Thoracic aorta (tissue), 2 donors: ENCODE measurements at regions not wholly inside any gene's neighbourhood (a gene's known extent, or its start where the extent isn't known, plus 50 kb on each side); places are given as distances from the start of the nearest gene placed in this dataset.

ENCODE experiments used
- ATAC-seq: fragments of 150-250 bp; one replicate; pipeline ENCODE4 v1.8.0; 2017; ENCODE audit warnings: low read depth; ENCODE audit not compliant: insufficient number of reproducible peaks, low FRiP score
- DNase-seq: peaks from one replicate; pipeline ENCODE4 v3.0.0-alpha.2; 2020; ENCODE audit warnings: low spot score
- H3K27ac ChIP-seq, 2 donors: fragments of 200-600 bp; sonication (generic); 1 replicate in 1 of 2; 2 replicates in 1 of 2; pipeline ENCODE4 v1.5.1; 2016; ENCODE audit warnings: mild to moderate bottlenecking in 2 of 2, moderate library complexity in 2 of 2
- H3K27me3 ChIP-seq: fragments of 200-600 bp; sonication (generic); replicated peaks from 2 replicates; pipeline ENCODE4 v1.6.0; 2016; ENCODE audit warnings: mild to moderate bottlenecking; ENCODE audit not compliant: insufficient read depth
- H3K36me3 ChIP-seq: fragments of 200-600 bp; sonication (generic); one replicate; pipeline ENCODE4 v1.5.1; 2016
- H3K4me1 ChIP-seq, 2 donors: fragments of 200-600 bp; sonication (generic); 1 replicate in 1 of 2; 2 replicates in 1 of 2; pipeline versions ENCODE4 v1.5.1 to v1.6.0; 2016; ENCODE audit warnings: low read depth in 2 of 2, mild to moderate bottlenecking in 1 of 2; ENCODE audit not compliant: control insufficient read depth in 1 of 2
- H3K4me3 ChIP-seq: fragments of 200-600 bp; sonication (generic); 2 replicates; pipeline ENCODE4 v1.5.1; 2016; ENCODE audit warnings: mild to moderate bottlenecking
- H3K9me3 ChIP-seq: fragments of 200-600 bp; sonication (generic); 2 replicates; pipeline ENCODE4 v1.5.1; 2016
- TF ChIP-seq, protein P1 (sequence below): fragments of 200-600 bp; sonication (generic); IDR thresholded peaks from one replicate; pipeline ENCODE4 v1.5.1; 2019; ENCODE audit warnings: antibody characterized with exemption

DNA sequence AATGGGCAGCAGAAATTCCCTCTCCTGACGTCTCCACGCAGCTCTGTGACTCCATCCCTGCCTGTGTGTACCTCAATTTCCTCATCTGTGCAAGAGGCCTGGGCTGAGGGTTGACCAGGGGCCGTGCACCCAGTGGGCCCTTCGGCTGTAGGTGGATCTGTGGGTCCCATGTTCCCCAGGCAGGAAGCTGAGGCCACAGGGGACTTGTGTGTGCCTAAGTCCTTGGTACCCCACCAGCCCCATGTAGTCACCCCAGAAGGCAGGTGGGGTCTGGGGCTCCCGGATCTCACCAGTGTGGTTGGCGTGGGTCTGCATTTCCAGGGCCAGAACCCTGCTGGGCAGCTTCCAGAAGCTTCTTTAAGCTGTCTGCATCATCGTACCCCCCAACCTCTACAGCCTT, 177.4 kb upstream of the GSE1 start:
- ATAC-seq: no peak
- Histone ChIP-seq H3K9me3 (no peaks in the 10 kb centered on the region), H3K36me3 (no peaks in the 10 kb centered on the region), H3K27me3 (no peaks in the 10 kb centered on the region), H3K4me1 (peaks cover 15 to 22% of the 10 kb centered on the region in 2 donors), H3K4me3 (no peak overlapping the region), H3K27ac (no peak overlapping the region)
- TF ChIP-seq, protein P1, sequence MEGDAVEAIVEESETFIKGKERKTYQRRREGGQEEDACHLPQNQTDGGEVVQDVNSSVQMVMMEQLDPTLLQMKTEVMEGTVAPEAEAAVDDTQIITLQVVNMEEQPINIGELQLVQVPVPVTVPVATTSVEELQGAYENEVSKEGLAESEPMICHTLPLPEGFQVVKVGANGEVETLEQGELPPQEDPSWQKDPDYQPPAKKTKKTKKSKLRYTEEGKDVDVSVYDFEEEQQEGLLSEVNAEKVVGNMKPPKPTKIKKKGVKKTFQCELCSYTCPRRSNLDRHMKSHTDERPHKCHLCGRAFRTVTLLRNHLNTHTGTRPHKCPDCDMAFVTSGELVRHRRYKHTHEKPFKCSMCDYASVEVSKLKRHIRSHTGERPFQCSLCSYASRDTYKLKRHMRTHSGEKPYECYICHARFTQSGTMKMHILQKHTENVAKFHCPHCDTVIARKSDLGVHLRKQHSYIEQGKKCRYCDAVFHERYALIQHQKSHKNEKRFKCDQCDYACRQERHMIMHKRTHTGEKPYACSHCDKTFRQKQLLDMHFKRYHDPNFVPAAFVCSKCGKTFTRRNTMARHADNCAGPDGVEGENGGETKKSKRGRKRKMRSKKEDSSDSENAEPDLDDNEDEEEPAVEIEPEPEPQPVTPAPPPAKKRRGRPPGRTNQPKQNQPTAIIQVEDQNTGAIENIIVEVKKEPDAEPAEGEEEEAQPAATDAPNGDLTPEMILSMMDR: no peak
- DNase-seq: no peak

DNA sequence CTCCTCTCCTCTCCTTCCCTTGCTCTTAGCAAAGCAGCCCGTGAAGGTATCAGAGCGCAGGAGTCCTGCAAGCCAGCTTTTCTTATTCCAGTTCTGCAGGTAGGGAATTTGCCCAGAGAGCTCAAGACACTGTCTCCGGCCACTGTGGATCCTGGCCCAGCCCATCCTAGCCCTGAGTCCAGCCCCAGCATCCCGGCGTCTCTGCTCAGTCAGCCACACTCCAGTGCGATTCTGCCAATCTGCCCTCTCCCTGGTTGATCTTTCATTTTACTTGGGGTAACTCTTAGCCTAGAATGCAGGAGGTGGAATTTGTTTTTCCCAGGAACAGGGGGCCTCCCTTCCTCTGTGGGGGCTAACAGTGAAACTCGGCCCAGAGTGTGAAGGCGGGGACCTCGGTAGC, 176.9 kb upstream of the GSE1 start:
- Histone ChIP-seq H3K27me3 (no peaks in the 10 kb centered on the region), H3K4me3 (peak overlapping the region; percentile 44), H3K4me1 (peaks cover 15 to 22% of the 10 kb centered on the region in 2 donors), H3K27ac (peak overlapping the region; percentile 17 to 24), H3K36me3 (no peaks in the 10 kb centered on the region), H3K9me3 (no peaks in the 10 kb centered on the region)
- DNase-seq: no peak
- ATAC-seq: no peak
- TF ChIP-seq, protein P1: no peak

DNA sequence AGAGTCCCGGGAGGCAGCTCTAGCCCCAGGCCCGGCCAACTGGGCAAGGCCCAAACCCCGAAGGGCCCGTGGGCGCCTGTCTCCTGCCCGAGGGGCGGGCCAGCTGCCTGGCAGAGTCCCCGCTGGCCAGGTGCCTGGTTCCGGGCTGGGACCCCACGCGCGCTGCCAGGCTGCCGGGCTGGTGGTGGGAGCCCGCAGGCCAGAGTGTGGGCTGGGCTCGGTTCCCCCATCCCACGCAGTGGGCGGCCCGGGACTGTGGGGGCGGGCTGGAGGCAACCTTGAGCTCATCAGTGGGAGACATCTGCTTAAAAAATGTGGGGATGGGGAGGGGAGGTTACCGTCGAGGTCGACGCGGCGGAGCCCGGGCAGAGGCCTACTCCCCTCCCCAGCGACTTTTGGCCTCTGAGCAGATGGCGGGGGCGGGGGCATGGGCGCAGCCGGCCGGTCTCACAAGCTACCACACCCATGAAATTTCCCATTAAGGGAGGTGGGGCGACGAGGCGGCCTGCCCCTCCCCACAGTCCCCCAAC, 176.4 kb upstream of the GSE1 start:
- Histone ChIP-seq H3K4me1 (peaks cover 15 to 22% of the 10 kb centered on the region in 2 donors), H3K4me3 (peak overlapping the region; percentile 44), H3K27me3 (no peaks in the 10 kb centered on the region), H3K9me3 (no peaks in the 10 kb centered on the region), H3K27ac (peak overlapping the region; percentile 25 to 50), H3K36me3 (no peaks in the 10 kb centered on the region)
- DNase-seq (no peak), ATAC-seq (no peak)
- TF ChIP-seq, protein P1: no peak

DNA sequence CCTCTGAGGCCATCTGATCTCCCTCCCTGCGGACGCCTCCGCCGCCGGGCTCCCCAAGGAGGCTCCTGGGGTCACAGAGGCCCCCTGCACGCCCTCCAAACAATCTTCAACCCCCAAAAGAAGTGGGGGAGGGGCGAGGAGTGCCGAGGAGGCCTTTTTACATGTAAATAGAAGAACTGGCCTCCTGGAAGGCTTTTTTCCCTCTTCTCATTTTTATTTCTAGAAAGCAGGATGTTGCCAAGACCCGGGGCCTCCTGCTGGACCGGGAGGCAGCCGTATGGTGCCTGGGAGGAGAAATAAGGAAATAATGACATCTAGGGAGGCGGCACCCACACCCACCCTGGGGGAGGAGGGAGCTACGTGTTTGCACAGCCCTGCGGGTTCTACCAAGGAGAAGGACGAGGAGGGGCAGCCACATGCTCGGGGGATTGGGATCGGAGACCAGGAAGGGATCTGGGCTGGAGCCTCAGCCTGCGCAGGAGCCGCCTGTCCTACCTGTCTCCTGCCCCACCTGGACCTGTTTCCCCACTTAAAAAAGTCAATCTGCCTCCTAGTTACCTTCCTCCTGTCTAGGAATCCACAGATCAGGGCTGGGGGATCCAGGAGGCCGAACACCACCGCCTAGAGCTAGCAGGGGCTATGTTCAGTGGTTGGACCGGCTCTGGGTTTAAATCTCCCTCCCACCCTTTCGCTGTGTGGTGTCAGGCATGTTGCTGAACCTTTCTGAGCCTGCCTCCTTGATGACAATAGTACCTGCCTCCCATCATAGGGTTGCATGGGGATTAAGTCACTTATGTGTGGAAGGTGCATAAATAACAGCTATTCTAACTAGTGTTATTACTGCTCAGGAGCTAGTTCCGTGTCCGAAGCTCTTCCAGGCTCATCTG, 175.7 kb upstream of the GSE1 start:
- peak overlapping the region; percentile 44 for H3K4me3 ChIP-seq
- H3K36me3 ChIP-seq: no peaks in the 10 kb centered on the region
- TF ChIP-seq, protein P1: no peak
- no peak for DNase-seq
- H3K4me1 ChIP-seq: peaks cover 15 to 22% of the 10 kb centered on the region in 2 donors
- no peak for ATAC-seq
- peak overlapping the region; percentile 25 to 50 for H3K27ac ChIP-seq
- H3K9me3 ChIP-seq: no peaks in the 10 kb centered on the region
- no peaks in the 10 kb centered on the region for H3K27me3 ChIP-seq

DNA sequence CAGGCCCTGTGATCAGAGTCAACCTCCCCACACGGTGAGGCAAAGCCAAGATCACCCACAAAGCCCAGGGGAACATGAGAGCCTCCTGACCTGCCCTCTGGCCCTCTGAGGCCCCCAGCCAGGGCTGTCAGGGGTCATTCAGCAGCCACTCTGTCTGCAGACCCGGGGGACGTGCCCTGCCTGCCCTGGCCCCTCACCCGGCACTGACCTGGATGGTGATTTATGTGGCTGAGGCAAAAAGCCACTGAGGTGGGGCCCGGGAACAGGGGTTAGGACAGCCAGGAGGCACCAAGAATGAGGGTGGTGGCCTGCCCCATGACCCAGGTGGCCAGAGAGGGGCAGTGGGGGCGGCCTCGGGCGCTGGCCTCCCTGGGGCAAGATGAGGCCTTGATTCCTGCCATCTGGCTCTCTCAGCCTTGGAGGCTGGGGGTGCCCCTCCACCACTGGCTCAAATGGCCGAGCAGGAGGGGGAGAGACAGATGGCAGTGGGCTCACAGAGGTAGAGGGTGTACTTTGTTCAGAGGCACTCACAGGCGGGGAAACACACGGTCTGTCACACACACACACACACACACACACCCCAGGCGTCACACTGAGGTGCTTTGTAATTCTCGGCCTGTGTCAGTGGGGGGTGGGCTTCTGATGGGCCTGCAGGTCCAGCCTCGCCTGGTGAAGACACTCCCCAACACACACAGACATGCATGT, 174.0 kb upstream of the GSE1 start:
- TF ChIP-seq, protein P1: no peak
- Histone ChIP-seq H3K27me3 (no peaks in the 10 kb centered on the region), H3K27ac (no peak overlapping the region), H3K4me3 (no peak overlapping the region), H3K9me3 (no peaks in the 10 kb centered on the region), H3K4me1 (peaks cover 15 to 22% of the 10 kb centered on the region in 2 donors), H3K36me3 (no peaks in the 10 kb centered on the region)
- ATAC-seq: no peak
- DNase-seq: no peak
